HG03439 (cell line): ENCODE measurements at regions not wholly inside any gene's neighbourhood (a gene's known extent, or its start where the extent isn't known, plus 50 kb on each side); places are given as distances from the start of the nearest gene placed in this dataset.
"Not testable (repeated sequence)": the region's sequence is repeated elsewhere in the genome, so short reads cannot be mapped to it uniquely, and the experiment has no call there.

Experiments used
- ATAC-seq: cut with Tn5 transposase; IDR thresholded peaks from one replicate; pipeline ENCODE4 v1.9.1; 2021; ENCODE audit warnings: mild to moderate bottlenecking, moderate library complexity; ENCODE audit not compliant: unreplicated experiment

GRCh38 chr11:67806183-67806582 lies 131.8 kb upstream of the ALDH3B2 start:
- not testable (repeated sequence) for ATAC-seq

GRCh38 chr11:67805253-67806126 lies 131.1 kb upstream of the ALDH3B2 start:
- peak; percentile 81 for ATAC-seq

GRCh38 chr11:67804435-67805252 lies 130.2 kb upstream of the ALDH3B2 start:
- not testable (repeated sequence) for ATAC-seq

GRCh38 chr11:67803519-67803918 lies 129.1 kb upstream of the ALDH3B2 start:
- ATAC-seq: not testable (repeated sequence)

DNA sequence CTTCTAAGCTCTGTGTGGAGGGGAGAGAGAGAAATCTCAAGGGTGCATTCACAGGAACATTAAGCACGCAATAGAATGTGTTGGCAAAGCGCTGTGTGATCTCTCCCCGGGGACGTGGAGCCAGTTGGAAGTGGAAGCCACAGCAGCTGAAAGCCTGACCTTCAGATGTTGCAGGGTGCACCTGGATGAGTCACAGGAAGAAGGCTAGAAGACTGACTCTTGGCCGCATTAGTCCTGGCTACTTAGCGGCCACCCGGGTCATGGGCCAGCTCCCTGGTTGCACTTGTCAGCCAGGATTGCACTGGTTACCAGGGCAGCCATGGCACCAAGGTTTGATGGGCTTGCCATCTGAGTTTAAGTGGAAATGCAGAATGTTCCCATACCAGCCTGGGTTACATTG lies 128.6 kb upstream of the ALDH3B2 start:
- not testable (repeated sequence) for ATAC-seq

DNA sequence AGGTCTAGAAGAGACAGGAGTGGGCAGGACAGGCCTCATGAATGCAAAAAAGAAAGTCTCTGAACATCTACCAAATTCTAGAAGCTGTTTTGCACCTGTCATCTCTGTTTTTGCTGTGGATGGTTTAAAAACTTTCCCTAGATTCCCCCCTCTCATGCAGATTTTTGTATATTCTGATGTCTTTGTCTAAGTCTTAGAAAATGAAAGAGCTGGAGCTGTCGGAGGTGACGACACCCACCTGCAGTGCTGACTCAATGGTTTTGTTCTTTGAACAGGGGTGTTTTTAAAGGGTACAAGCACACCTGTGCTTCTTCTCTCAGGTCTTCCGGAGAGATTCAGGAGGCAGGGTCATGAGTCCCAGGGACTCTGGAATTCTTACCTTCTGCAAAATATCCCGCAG lies 128.2 kb upstream of the ALDH3B2 start:
- ATAC-seq: not testable (repeated sequence)

GRCh38 chr11:67801397-67801796 lies 127.0 kb upstream of the ALDH3B2 start:
- not testable (repeated sequence) for ATAC-seq

GRCh38 chr11:67800591-67800990 lies 126.2 kb upstream of the ALDH3B2 start:
- not testable (repeated sequence) for ATAC-seq

DNA sequence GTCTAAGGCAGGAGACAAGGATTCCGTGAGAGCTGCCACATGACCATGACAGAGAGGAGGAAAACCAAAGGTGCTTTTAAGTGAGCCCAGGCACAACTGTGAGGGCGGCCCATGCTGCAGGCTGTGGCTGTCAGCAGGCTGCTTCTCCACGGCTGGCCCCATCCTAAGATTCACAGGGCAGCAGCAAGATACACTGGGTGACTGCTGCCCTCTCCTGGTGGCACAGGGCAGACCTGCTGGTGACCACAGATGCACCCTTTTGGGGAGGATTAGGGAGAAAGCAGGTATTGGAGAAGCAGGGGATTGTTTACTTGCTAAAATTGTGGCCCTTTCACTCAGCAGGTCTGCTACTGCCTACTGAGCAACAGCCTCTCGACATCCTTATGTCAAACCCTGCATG lies 125.4 kb upstream of the ALDH3B2 start:
- not testable (repeated sequence) for ATAC-seq

- not testable (repeated sequence) for ATAC-seq
Observed at GRCh38 chr11:67797726-67798521, 123.5 kb upstream of the ALDH3B2 start.

- no peak for ATAC-seq
Observed at GRCh38 chr11:67795746-67796145, 121.3 kb upstream of the ALDH3B2 start.

GRCh38 chr11:67793750-67794149 lies 119.3 kb upstream of the ALDH3B2 start:
- ATAC-seq: not testable (repeated sequence)

DNA sequence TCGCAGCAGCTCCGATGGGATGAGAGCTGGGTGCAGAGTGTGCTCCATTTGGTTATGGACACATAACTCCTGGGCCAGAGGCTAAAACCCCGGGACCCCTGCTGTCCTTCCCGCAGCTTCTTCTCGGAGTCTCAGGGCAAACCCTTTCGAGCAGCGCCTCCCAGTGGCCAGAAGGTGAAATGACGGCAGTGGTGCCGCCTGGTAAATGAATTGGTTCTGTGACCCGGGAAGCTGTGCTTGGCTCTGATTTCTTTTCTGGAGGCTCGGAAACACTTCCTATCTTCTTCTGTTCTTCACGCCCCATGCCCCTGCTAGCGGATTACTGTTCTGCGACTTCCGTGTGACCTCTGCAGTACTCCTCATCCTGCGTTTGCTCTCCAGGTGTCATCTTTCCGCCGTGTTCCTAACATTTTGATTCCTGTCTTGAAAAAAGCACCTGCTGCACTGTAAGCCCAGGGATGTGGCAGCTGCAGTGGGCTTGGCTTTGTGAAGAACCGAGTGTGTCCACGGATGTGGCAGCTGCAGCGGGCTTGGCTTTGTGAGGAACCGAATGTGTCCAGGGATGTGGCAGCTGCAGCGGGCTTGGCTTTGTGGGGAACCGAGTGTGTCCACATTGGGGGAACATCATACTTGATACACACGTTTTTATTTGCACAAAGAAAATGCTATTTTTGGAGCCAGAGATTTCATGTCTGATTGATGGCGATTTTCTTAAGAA lies 118.0 kb upstream of the ALDH3B2 start:
- not testable (repeated sequence) for ATAC-seq

DNA sequence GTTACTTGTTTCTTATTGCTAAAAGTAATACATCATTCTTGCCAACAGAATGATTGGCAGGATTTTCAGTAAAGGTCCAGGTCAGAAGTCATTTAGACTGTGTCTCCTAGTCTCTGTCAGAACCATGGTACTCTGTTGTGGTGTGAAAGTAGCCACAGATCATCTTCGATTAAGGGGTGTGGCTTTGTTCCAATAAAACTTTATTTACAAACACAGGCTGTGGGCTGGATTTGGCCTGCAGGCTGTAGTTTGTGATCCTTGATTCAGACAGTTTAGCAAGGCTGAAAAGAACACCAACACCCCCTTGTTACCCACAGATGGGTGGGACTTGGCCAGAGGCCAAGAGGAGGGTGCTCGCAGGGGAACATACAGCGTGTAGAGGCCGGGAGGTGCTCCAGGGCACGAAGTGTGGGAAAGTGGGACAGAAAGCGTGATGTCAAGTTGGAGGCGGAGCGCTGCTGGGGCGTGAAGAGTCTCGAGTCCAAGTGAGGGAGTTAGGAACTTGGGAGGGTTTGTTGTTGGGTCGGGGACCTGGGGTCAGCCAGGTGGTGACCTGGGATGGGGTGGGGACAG lies 117.3 kb upstream of the ALDH3B2 start:
- ATAC-seq: not testable (repeated sequence)

GRCh38 chr11:67788341-67788695 lies 113.9 kb upstream of the ALDH3B2 start:
- ATAC-seq: not testable (repeated sequence)

DNA sequence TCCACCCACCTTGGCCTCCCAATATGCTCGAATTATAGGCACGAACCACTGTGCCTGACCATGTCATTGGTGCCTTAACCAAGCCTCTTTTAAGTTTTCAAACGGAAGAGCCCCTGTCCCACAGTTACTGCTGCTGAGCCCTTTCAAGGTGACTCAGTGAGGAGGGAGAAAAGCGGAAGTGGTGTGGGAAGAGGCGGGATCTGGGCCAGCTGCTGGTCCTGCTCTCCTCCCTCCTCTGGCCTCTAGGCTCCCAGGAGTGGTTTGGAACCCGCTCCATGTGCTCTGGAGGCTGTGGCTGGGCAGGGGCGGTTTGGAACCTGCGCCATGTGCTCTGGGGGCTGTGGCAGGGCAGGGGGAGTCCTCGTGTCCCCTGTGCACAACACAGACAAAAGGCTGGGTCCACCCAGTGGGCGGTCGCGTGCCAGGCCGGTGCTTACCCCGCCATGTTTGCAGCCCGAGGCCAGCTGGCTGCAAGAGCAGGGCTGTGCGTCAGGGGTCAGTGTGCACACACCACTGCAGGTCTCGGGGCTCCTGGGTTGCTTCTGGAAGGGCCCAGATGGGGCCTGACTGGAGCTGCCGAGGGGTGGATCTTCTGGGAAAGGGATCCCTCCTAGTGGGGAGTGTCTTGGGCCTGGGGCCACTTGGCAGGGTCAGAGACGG lies 113.4 kb upstream of the ALDH3B2 start:
- not testable (repeated sequence) for ATAC-seq

DNA sequence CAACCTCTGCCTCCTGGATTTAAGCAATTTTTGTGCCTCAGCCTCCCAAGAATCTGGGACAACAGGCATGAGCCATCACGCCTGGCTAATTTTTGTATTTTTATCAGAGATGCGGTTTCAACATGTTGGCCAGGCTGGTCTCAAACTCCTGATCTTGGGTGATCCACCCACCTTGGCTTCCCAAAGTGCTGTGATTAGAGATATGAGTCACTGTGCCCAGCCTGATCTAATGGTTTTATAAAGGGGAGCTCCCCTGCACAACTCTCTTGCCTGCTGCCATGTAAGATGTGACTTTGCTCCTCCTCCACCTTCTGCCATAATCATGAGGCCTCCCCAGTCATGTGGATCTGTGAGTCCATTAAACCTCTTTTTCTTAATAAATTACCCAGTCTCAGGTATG lies 107.5 kb upstream of the ALDH3B2 start:
- not testable (repeated sequence) for ATAC-seq

DNA sequence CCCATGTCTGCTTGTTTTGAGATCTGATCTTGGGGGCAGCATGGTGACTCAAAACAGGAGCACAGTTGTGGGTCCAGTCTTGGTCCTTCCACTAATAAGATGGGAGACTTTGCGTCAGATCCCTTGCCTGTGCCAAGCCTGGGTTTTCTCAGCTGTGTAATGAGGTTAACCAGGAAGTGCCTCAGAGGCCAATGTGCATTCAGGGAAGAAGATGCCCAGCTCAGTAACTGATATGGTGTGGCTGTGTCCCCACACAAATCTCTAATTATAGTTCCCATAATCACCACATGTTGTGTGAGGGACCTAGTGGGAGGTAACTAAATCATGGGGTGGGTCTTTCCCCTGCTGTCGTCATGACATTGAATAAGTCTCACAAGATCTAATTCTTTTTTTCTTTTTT lies 107.1 kb upstream of the ALDH3B2 start:
- not testable (repeated sequence) for ATAC-seq

GRCh38 chr11:67780056-67780455 lies 105.6 kb upstream of the ALDH3B2 start:
- no peak for ATAC-seq
